Vagina (tissue), 2 donors: ENCODE measurements at regions not wholly inside any gene's neighbourhood (a gene's known extent, or its start where the extent isn't known, plus 50 kb on each side); places are given as distances from the start of the nearest gene placed in this dataset.

Experiments used
- DNase-seq, 2 donors: peaks; one replicate each; pipeline ENCODE4 v3.0.0-alpha.2; 2017; ENCODE audit errors: extremely low spot score in 2 of 2
- H3K27ac ChIP-seq: fragments of 200-600 bp; sonication (generic); one replicate; pipeline ENCODE4 v1.5.1; 2019
- H3K27me3 ChIP-seq: fragments of 200-600 bp; sonication (generic); one replicate; pipeline ENCODE4 v1.5.1; 2019
- H3K36me3 ChIP-seq, 2 donors: fragments of 200-600 bp; sonication (generic); one replicate each; pipeline ENCODE4 v1.5.1; 2017 to 2019
- H3K4me1 ChIP-seq: fragments of 200-600 bp; sonication (generic); one replicate; pipeline ENCODE4 v1.5.1; 2019
- H3K4me3 ChIP-seq, 2 donors: fragments of 200-600 bp; sonication (generic); 1 replicate in 1 of 2; 2 replicates in 1 of 2; pipeline ENCODE4 v1.5.1; 2016 to 2019
- H3K9me3 ChIP-seq: fragments of 200-600 bp; sonication (generic); one replicate; pipeline ENCODE4 v1.5.1; 2019
- POLR2A ChIP-seq, 2 donors: fragments of 450-650 bp; IDR thresholded peaks; one replicate each; pipeline ENCODE4 v1.6.1; 2017; ENCODE audit warnings: antibody characterized with exemption in 2 of 2, mild to moderate bottlenecking in 2 of 2, moderate library complexity in 2 of 2
- POLR2AphosphoS5 ChIP-seq, 2 donors: sonication (generic); formaldehyde crosslinking; IDR thresholded peaks; one replicate each; pipeline ENCODE4 v1.9.0; 2017; ENCODE audit warnings: antibody characterized with exemption in 2 of 2, mild to moderate bottlenecking in 2 of 2, low read depth in 1 of 2; ENCODE audit not compliant: insufficient read depth in 1 of 2
- intact Hi-C: fragments of 100-400 bp; cut with DNase I; formaldehyde crosslinking; loops from one replicate; pipeline ENCODE4 v1.15.1; 2023
- TF ChIP-seq, protein P1 (sequence below), 3 experiments: fragments of 450-650 bp in 2 of 3; fragments of 200-600 bp in 1 of 3; sonication (generic) in 1 of 3; IDR thresholded peaks; one replicate each; pipeline ENCODE4 v1.5.1; 2017 to 2019; ENCODE audit warnings: antibody characterized with exemption in 3 of 3, mild to moderate bottlenecking in 2 of 3, moderate library complexity in 2 of 3

DNA sequence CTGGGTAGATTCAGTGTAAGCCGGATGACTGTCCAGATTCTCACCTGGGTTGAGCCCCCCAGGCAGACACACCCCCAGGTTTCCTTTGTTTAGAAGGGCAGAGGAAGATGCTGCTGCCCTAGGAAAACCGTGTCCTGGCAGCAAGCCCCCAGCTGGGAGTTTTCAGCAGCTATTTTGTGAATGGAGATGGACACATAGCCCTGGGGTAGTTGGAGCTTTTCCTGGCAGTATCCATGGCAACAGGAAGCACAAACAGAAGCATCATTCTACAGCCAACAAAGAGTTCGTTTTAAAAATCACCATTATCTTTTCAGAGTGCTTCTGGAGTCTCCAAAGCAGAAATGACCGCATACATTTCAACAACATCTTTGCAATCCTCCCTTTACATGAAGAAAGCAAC, 245.5 kb downstream of the BRD1 start:
- no peak for TF ChIP-seq POLR2A (IDR thresholded peaks at IDR 0.05)
- TF ChIP-seq POLR2AphosphoS5 (IDR thresholded peaks at IDR 0.05; ENCODE audit: insufficient read depth in 1 of 2, low read depth in 1 of 2) = no peak
- TF ChIP-seq, protein P1, sequence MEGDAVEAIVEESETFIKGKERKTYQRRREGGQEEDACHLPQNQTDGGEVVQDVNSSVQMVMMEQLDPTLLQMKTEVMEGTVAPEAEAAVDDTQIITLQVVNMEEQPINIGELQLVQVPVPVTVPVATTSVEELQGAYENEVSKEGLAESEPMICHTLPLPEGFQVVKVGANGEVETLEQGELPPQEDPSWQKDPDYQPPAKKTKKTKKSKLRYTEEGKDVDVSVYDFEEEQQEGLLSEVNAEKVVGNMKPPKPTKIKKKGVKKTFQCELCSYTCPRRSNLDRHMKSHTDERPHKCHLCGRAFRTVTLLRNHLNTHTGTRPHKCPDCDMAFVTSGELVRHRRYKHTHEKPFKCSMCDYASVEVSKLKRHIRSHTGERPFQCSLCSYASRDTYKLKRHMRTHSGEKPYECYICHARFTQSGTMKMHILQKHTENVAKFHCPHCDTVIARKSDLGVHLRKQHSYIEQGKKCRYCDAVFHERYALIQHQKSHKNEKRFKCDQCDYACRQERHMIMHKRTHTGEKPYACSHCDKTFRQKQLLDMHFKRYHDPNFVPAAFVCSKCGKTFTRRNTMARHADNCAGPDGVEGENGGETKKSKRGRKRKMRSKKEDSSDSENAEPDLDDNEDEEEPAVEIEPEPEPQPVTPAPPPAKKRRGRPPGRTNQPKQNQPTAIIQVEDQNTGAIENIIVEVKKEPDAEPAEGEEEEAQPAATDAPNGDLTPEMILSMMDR (IDR thresholded peaks at IDR 0.05) = no peak
- no peak for DNase-seq
- no peak overlapping the region for H3K27ac ChIP-seq
- no peaks in the 10 kb centered on the region for H3K27me3 ChIP-seq
- no peaks in the 10 kb centered on the region for H3K4me1 ChIP-seq
- H3K4me3 ChIP-seq = no peak overlapping the region
- no peaks in the 10 kb centered on the region for H3K9me3 ChIP-seq
- intact Hi-C loops = no loop called here
- H3K36me3 ChIP-seq = no peaks in the 10 kb centered on the region

DNA sequence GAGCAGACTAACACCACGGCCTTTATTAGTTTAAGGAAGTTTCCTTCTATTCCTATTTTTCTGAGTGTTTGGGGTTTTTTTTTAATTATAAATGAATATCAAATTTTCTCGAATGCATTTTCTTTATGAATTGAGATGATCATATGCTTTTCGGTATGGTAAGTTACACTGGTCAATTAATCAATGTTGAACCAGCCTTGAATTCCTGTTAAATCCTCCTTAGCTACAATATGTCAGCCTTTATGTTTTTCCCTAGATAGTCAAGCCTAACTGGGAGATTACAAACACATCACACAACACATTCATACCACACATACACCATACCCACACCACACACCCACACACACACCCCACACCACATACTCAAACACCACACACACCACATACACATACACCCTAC, 247.6 kb downstream of the BRD1 start:
- DNase-seq = no peak
- Histone ChIP-seq H3K36me3 (no peaks in the 10 kb centered on the region), H3K27me3 (no peaks in the 10 kb centered on the region), H3K4me3 (no peak overlapping the region), H3K9me3 (no peaks in the 10 kb centered on the region), H3K27ac (no peak overlapping the region), H3K4me1 (no peaks in the 10 kb centered on the region)
- TF ChIP-seq POLR2AphosphoS5 (IDR thresholded peaks at IDR 0.05; ENCODE audit: insufficient read depth in 1 of 2, low read depth in 1 of 2) (no peak), POLR2A (IDR thresholded peaks at IDR 0.05) (no peak)
- TF ChIP-seq, protein P1 (IDR thresholded peaks at IDR 0.05) = no peak
- intact Hi-C loops = no loop called here

DNA sequence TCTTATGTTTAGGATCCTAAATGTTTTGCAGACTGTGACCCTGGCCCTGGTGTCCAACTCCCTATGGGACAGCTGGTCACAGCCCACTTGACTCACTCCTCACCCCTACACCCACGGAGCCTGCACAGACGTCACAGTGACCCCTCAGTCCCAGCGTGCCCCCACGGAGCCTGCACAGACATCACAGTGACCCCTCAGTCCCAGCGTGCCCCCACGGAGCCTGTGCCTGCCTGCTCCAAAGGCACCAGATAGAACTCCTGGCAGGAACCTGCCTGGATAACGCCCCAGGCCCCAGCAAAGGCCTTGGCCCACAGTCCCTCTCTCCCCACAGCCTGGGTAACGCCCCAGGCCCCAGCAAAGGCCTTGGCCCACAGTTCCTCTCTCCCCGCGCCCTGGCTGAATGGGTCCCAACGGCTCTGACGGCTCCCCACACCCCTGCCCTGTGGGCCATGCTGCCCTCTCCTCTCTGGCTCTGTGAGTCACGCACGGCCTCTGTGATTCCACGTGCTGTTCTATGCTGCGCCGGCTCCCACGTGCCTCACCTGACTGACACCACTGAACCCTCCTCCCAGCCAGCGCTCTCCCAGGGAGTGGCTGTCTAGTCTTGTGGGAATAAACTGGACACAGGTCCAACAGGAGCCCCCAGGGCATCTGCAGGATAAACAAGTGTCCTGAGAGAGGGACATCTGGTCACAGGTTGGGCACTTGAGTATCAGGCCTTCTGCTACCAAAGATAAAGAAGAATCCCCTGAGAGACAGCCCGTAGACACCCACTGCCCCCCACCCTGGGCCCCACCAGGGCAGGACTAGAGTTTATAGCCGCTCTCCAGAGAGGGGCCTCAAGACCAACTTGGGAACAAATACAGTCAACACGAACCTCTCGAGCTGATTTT, 250.3 kb downstream of the BRD1 start:
- H3K4me3 ChIP-seq = no peak overlapping the region
- DNase-seq = no peak
- no peaks in the 10 kb centered on the region for H3K27me3 ChIP-seq
- H3K27ac ChIP-seq = no peak overlapping the region
- H3K9me3 ChIP-seq = no peaks in the 10 kb centered on the region
- intact Hi-C loops = no loop called here
- no peaks in the 10 kb centered on the region for H3K4me1 ChIP-seq
- TF ChIP-seq POLR2A (IDR thresholded peaks at IDR 0.05) = no peak
- no peak for TF ChIP-seq POLR2AphosphoS5 (IDR thresholded peaks at IDR 0.05; ENCODE audit: insufficient read depth in 1 of 2, low read depth in 1 of 2)
- no peaks in the 10 kb centered on the region for H3K36me3 ChIP-seq

DNA sequence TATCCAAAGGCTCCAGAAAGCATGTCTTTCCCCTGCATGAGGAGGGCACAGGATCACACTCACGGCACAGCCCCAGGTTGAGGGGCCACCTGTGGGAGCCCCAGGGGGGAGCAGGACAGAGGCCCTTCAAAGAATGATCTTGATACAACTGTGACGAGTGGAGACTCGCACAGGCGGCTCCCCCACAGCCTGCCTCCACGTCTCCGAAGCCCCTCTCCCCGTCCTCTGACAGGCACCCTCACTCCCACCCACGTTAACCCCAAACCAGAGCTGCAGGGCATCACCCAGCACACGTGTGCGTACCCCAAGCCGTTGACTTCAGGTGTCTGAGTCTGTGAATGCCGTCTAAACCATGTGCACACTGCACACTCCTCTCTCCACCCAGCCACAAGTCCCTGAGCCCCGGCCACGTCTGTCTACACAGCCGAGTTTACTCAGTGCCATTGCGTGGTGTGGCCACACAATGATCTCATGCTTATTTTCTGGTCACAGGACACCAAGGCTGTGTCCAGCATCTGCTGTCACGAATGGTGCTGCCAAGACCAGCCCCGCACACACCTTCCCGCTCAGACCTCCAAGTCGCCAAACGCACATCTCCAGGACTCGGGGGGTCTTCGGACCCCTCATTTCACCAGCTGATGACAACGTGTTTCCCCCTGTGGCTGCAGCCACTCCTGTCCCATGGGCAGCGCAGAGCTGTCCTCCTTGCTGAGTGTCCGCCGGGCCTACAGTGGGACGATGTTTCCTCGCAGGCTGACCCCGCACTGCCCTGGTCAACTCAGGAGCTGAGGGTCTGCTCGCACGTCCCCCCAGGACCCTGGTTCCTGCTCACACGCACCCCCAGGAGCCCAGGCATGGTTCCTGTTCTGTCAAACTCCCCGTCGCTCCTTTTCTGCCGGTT, 251.2 kb downstream of the BRD1 start:
- intact Hi-C loops = no loop called here
- H3K36me3 ChIP-seq = no peaks in the 10 kb centered on the region
- H3K4me1 ChIP-seq = no peaks in the 10 kb centered on the region
- no peaks in the 10 kb centered on the region for H3K27me3 ChIP-seq
- DNase-seq = no peak
- TF ChIP-seq POLR2AphosphoS5 (IDR thresholded peaks at IDR 0.05; ENCODE audit: insufficient read depth in 1 of 2, low read depth in 1 of 2) (no peak), POLR2A (IDR thresholded peaks at IDR 0.05) (no peak)
- TF ChIP-seq, protein P1 (IDR thresholded peaks at IDR 0.05) = no peak
- H3K4me3 ChIP-seq = no peak overlapping the region
- no peak overlapping the region for H3K27ac ChIP-seq
- no peaks in the 10 kb centered on the region for H3K9me3 ChIP-seq

DNA sequence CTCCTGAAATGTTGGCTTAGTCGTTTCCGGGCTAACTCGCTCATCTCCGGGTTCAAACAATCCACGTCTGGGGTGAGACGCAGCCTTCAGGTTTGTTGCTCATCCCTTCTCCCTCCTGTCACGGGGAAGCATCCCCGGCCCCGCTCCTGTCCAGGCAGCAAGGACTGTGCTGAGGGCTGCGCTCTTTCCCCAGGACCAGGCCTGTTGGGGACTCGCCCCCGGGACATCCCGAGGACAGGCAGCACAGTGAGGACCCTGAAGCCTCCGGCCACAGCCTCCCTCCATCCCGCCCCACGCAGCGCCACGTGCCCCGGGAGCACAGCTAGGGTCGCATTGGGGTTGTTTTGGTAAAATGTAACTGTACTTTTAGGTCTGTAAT, 252.0 kb downstream of the BRD1 start:
- Histone ChIP-seq H3K4me1 (no peaks in the 10 kb centered on the region), H3K4me3 (no peak overlapping the region), H3K36me3 (no peaks in the 10 kb centered on the region), H3K9me3 (no peaks in the 10 kb centered on the region), H3K27me3 (no peaks in the 10 kb centered on the region), H3K27ac (no peak overlapping the region)
- DNase-seq = no peak
- intact Hi-C loops = no loop called here
- TF ChIP-seq POLR2AphosphoS5 (IDR thresholded peaks at IDR 0.05; ENCODE audit: insufficient read depth in 1 of 2, low read depth in 1 of 2) (no peak), POLR2A (IDR thresholded peaks at IDR 0.05) (no peak)
- TF ChIP-seq, protein P1 (IDR thresholded peaks at IDR 0.05) = no peak
